HG03139 (cell line): ENCODE measurements at regions not wholly inside any gene's neighbourhood (a gene's known extent, or its start where the extent isn't known, plus 50 kb on each side); places are given as distances from the start of the nearest gene placed in this dataset.
"Not testable (repeated sequence)": the region's sequence is repeated elsewhere in the genome, so short reads cannot be mapped to it uniquely, and the experiment has no call there.

Experiments used
- ATAC-seq: cut with Tn5 transposase; IDR thresholded peaks from one replicate; pipeline ENCODE4 v1.9.1; 2021; ENCODE audit not compliant: unreplicated experiment

DNA sequence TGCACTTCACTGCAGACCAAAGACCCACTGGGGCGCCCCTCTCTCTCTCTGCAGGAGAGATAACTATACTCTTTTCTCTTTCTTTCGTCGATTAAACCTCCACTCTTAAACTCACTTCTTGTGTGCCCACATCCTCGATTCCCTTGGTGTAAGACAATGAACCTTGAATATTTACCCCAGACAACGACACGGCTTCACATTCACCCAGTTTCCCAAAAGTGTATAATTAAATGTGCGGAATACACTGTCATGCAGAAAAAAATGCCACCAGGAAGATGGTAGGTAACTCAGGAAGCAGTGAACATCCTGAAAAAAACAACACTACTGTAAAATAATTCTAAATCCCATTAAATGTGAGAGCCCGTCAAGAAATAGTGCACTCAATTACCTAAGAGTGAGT lies 882.2 kb downstream of the TYW1 start:
- ATAC-seq = no peak

DNA sequence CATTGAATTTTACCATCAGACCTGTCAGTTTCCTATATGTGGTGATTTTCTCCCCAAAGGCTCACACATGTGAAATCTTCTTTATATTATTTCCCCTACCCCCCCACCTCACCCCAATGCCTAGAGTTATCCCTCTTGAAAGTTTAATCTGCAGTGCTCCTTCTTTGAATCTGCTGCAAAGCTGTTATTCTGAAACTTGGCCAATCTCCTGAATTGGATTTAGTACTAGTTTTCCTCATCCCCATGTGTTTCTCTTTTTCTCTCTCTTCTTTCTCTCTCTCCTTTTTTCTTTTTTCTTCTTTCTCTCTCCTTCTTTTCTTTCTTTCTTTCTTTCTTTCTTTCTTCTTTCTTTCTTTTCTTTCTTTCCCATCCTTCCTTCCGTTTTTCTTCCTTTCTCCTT lies 886.2 kb downstream of the TYW1 start:
- ATAC-seq = no peak

DNA sequence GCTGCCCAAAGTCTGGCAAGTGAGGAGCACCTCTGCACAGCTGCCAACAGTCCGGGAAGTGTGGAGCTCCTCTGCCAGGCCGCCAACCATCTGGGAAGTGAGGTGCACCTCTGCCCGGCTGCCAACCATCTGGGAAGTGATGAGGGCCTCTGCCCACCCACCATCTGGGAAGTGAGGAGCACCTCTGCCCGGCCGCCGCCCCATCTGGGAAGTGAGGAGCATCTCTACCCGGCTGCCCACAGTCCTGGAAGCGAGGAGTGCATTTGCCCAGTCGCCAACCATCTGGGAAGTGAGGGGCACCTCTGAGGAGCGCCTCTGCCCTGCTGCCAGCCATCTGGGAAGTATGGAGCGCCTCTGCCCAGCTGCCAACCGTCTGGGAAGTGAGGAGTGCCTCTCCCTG lies 893.7 kb downstream of the TYW1 start:
- no peak for ATAC-seq

DNA sequence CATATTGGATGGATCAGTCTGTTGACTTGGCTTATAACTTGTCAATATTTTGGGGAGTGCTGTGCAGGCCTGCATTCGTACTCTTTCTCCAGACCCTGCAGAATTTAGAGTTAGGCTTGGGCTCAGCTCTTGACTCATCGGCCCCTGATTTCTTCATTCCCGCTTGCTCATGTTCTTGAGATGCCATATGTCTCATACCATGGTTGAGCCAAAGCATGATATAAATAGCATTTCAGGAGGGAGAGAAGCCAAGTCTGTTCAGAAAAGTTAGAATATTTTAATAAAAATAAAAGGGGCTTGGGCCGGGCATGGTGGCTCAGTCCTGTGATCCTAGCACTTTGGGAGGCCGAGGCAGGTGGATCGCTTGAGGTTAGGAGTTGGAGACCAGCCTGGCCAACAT lies 898.1 kb downstream of the TYW1 start:
- ATAC-seq = no peak

DNA sequence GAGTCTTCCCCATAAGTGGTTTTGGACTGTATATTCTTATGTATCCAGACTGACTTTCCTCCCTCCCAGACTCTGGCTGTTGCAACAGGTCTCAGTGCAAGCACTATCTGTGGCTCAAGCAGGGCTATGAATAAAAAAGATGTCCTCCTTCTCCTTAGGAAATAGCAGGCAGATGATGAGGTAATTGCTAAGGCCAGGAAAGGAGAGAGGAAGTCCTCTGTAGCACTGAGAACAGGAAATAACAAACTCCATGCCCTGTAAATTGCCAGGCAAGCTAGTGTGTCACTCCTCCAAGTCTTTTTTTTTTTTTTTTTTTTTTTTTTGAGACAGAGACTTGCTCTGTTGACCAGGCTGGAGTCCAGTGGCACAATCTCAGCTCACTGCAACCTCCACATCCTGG lies 900.1 kb downstream of the TYW1 start:
- ATAC-seq = no peak

DNA sequence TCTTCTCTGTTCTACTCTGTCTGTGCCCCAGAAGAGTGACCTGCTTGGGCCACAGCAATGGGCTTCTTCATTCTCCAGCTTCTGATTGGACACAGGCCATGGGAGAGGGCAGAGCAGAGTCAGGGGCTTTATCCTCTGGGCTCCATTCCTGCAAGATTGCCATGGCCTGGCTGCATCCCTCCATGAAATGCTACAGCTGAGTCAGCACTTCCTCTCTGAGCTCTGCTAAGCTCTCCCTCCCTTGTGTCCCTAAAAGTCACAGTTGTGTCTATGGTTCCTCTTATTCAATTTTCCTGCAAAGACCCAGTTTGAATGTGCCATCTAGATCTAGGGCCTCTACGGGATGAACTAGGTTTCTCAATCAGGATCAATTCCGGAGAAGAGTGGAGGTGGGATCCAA lies 903.8 kb downstream of the TYW1 start:
- ATAC-seq = no peak

DNA sequence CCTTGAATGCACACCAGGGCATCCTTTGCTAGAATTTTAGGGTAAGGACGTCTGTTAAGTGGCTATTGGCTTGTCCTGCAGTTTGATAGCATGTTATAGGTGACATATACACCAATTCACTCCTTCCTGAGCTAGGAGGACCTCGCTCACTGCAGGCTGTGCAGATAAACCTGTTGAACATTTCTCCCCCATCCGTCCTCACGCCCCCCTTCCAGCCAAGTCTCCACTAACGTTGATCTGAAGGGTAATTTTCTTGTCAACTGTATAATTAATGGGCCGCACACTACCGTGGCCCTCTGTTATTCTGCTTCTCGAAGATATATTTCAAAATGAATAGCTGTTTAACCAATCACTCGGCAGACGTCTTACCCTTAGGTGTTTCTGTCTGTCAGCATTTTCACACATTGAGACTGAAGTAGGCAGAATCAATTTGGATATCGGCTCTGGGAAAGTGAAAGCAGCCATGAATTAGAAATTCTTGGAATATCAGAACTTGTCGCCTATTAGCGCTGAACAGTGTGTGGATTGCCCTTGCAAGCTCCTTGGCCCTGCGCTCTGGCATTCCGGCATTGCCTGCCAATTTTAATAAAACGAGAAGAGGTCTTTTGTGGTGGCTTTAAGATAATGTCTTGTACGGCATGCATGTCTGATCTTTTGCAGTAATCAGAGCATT lies 905.3 kb downstream of the TYW1 start:
- ATAC-seq = no peak

DNA sequence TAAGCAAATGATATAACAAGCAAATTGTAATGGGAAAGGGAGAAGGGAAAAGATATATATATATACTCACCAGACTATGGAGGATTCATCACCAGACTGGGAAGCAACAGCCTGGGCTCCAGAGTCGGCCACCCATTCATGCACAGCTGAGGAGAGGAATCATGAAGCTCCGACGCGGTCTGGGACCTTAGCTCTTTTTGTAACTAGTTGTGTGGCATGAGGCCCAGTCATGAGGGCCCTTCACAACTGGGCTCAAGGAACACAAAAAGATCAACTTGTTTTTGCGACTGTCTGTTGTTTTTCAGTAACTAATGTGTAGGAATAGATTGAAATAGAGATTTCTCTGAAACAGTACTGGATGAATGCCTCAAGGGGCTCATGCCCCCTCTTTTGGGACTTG lies 911.2 kb downstream of the TYW1 start:
- ATAC-seq = no peak

DNA sequence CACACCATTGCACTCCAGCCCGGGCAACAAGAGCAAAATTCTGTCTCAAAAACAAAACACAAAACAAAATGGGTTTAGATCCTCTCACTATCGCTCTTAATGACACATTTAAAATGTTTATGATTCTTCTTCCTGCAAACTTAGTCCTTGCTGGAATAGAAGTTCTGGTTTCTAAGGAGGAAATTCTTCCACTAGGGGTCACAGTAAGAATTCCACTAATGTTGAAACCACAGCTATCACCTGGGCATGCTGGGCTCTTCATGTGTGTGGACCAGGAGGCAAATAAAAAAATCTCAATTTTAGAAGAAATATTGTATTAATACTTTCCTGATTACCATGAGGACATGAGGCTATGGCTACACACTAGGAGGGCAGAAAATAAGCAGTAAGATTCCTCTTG lies 915.8 kb downstream of the TYW1 start:
- no peak for ATAC-seq

DNA sequence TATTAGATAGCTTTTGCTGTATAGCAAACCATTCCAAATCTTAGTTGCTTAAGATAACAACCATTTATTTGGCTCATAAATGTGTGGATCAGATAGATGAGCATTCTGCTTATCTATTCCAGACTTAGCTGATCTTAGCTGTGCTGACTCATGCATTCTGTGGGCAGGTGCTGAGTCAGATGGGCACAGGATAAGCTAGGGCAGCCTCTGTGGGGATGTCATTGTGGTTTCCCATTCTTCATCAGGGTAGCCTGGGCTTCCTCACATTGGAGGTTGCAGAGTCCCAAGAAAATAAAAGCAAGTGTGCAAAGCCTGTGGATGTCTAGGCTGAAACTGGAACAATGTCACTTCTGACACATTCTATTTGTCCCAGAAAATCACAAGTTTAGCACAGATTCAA lies 917.0 kb downstream of the TYW1 start:
- ATAC-seq = no peak

DNA sequence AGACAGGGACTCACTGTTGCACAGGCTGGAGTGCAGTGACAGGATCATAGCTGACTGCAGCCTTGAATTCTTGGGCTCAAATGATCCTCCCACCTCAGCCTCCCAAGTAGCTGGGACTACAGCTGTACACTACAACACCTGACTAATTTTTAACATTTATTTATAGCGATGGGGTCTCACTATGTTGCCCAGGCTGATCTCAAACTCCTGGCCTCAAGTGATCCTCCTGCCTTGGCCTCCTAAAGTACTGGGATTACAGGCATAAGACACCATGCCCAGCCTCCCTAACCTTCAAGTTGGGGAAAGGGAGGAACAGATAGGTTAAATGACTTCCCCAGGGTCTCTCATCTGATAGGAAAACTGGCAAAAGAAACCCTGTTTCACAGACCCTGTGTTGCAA lies 919.5 kb downstream of the TYW1 start:
- ATAC-seq = not testable (repeated sequence)

DNA sequence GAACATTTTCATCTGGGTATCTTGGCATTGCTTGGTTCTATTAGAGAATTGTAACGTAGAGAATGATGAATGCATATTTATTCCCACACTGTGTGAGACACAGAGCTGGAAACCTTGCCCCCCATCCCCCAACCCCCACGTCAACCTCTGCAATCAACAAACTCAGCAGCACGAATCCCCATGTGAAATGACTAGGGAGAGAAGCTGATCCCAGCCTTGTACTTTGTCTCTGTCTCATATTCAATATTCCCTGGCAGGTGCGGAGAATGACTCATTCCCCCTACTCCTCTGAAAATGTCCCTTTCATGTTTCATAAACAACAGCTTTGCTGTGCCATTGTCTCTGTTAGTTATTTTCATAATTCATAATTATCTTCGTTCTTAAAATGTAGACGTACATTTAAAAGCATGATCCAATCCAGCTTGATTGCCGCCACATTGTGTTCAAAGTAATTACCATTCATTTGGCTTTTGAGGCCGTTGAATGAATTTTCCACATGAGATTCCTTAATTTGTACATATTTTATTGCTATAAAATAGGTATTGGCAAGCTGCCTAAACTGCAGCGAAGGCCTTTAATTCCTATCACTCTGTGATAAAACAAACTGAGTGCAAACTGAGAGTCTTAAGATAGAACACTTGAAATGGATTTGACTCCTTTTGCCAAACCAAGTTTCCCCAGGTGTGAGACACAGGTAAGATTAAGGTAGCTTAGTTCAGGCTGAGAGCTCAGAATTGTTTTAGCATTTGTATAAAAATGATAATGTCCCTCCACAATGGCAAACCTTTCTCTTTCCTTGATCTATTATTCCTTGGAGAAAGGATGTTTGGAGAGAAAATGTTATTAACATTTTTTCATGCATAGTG lies 920.2 kb downstream of the TYW1 start:
- ATAC-seq = no peak

DNA sequence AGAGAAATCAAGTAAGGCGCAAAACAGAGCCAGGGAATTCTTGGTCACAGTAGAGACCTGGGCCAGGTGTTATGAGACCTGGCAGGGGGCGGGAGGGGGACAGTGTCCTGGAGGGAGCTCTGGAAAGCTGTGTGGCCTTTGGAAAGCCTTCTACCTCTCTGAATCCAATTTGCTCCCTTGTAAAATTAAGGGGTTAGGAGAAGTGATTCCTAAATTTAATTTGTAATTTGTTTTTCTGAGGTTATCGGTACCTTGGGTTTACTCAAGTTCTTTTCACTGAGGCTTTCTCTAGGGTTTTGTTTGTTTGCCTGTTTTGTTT lies 920.8 kb downstream of the TYW1 start:
- ATAC-seq = no peak

DNA sequence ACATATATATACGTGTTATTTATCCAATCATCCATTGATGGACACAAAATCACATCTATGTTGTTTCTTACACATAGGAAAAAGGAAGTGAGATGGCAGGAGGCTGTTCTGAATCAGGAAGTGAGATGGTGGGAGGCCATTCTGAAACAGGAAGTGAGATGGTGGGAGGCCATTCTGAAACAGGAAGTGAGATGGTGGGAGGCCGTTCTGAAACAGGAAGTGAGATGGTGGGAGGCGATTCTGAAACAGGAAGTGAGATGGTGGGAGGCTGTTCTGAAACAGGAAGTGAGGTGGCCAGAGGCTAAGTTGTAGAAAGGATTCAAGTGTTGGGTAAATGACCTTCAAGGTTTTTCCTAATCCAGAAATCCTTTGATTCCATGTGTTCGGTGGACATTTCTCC lies 921.5 kb downstream of the TYW1 start:
- no peak for ATAC-seq

DNA sequence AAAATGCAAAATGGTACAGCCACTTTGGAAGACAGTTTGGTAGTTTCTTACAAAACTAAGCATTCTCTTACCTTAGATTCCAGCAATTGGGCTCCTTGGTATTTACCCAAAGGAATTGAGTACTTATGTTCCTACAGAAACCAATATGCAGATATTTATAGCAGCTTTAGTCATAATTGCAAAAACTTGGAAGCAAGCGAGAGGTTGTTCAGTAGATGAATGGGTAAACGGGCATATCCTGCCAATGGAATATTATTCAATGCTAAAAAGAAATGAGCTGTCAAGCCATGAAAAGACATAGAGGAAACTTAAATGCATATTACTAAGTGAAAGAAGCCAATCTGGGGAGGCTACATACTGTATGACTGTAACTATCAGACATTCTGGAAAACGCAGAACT lies 926.7 kb downstream of the TYW1 start:
- no peak for ATAC-seq

DNA sequence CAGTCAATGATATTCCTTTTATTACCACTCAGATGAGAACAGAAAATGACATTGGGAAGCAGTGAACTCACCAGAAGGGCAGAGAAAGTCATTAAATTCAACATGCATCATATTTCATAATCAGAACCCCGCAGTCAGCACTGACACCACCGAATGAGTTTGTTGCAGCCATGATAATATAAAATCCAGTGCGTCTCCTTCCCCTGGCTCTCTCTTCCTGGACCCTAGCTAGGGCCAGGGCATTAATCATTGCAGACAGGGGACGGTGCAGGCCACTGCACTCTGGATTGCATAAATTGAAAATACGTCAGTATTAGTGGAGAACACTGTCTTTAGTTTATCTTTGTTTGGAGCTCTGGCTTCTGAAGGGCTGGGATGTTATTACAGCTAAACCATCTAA lies 931.5 kb downstream of the TYW1 start:
- no peak for ATAC-seq

DNA sequence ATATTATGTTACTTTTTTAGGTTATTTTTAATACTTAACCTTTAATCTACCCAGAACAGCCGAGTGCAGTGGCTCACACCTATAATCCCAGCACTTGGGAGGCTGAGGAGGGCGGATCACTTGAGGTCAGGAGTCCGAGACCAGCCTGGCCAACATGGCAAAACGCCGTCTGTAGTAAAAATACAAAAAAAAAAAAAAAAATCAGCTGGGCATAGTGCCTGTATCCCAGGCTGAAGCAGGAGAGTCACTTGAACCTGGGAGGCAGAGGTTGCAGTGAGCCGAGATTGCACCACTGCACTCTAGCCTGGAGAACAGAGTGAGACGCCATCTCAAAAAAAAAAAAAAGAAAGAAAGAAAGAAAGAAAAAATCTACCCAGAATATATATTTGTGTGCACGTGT lies 939.8 kb downstream of the TYW1 start:
- ATAC-seq = not testable (repeated sequence)

DNA sequence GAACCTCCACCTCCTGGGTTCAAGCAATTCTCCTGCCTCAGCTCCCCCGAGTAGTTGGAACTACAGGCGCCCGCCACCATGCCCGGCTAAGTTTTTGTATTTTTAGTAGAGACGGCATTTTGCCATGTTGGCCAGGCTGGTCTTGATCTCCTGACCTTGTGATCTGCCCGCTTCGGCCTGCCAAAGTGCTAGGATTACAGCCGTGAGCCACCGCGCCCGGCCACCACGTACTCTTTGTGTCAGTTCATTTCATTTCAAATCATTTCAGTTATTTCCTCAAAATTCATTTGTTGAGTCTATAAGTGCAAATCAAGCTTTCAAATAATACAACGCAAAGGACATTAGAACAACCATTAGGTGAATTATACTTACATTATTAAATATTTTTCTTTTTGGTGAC lies 943.8 kb downstream of the TYW1 start:
- no peak for ATAC-seq

DNA sequence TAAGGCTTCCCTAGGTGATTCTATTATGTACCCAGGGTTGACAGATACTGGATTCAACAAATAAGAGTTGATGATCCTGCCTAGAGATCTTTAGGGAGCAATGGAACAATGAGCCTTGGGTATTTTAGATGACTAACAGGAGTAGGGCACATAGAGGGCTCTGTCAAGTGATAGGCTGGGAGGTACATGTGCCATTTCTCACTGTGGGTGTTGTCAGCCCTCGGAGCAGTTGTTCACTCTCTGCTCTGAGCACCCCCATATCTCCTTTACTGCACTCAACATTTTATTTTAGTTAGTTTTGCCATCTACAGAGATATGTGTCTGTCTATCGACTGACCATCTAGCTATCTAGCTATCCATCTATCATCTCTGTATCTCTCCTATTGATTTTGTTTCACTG lies 950.6 kb downstream of the TYW1 start:
- no peak for ATAC-seq

DNA sequence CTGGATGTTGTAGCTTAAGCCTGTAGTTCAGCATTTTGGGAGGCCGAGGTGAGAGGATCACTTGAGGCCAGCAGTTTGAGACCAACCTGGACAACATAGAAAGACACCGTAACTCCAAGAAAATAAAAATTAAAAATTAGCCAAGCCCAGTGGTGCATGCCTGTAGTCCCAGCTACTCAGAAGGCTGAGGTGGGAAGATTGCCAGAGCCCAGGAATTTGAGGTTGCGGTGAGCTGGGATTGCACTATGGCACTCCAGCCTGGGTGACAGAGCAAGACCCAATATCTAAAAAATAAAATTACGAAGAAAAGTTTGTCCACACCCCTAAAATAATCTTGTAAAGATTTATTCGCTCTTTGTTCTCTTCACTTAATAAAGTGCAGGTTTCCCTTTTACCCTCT lies 951.0 kb downstream of the TYW1 start:
- ATAC-seq = no peak

DNA sequence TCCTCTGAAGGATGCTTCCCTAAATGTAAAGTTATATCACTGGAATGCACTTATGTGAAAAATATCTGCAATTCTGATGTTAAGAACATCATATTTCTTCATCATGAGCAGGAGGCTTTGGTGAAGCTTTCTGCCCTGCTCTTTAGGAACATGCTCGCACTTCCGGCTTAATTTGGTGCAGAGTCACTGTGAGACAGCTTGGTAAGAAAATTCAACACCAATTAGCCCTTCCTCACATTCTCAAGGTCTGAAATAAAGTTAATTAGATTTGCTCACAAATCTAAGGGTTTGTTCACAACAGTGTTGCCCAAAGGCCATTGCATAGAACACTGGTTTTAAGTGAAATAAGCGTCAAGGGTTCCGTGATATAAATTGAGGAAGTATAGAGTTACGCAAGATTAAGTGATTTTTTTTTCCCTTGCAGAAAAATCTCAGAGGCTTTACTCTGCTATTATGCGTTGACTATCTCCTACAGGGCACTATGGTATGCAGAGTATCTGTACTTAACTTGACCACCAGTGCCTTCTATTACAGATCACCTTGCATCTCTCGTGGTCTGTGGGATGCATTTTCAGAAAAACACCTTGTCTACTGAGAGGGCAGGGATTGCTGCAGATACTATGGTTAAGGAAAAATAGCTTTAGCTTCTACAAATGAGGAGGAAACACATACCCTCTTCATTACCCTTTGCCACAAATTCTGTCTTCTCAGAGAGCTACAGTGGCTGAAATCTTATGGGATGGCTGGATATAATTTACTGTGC lies 953.9 kb downstream of the TYW1 start:
- no peak for ATAC-seq

DNA sequence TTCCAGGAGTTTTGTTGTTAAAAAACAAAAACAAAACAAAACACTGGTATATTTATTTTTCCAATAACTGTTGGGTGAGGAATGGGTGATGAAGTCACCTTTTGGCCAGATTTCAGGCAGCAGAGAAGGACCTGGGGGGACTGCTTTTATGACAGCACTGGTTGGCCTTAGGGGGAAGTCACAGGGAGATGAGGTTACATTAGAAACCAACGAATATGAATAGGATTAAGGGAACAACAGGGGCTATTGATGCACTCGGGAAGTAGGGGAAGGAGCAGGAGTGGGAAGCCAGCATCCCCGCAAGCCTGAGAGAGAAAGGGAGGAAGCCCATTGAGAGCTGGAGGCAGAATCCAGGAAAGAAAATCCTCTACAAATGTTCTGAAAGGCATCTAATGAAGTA lies 958.4 kb downstream of the TYW1 start:
- no peak for ATAC-seq
